ENCODE measurements at regions not wholly inside any gene's neighbourhood (a gene's known extent, or its start where the extent isn't known, plus 50 kb on each side); places are given as distances from the start of the nearest gene placed in this dataset.
"Not testable (repeated sequence)": the region's sequence is repeated elsewhere in the genome, so short reads cannot be mapped to it uniquely, and the experiment has no call there.

- H3K4me1 ChIP-seq (ENCODE audit: control insufficient read depth in 1 of 2, insufficient read depth in 2 of 2, low read length in 2 of 2) = no peaks in the 10 kb centered on the region
- H2BK12ac ChIP-seq (ENCODE audit: low read length) = no peak overlapping the region
- no peaks in the 10 kb centered on the region for H3K9me3 ChIP-seq (ENCODE audit: insufficient read depth, low read depth, low read length)
- H4K91ac ChIP-seq (ENCODE audit: low read depth, low read length) = no peak overlapping the region
- H3K79me2 ChIP-seq (ENCODE audit: control insufficient read depth, insufficient read depth, low read length, poor library complexity) = no peaks in the 10 kb centered on the region
- H3K79me1 ChIP-seq (ENCODE audit: low read length) = no peaks in the 10 kb centered on the region
- no peak overlapping the region for H3K4ac ChIP-seq (ENCODE audit: low read depth, low read length)
- H3K4me2 ChIP-seq (ENCODE audit: low read length) = no peak overlapping the region
- no peaks in the 10 kb centered on the region for H3K36me3 ChIP-seq (ENCODE audit: control insufficient read depth in 1 of 2, insufficient read depth in 2 of 2, low read length in 2 of 2)
- H3K27ac ChIP-seq (ENCODE audit: low read depth, low read length) = no peak overlapping the region
- no peak overlapping the region for H3K18ac ChIP-seq (ENCODE audit: low read length)
- no peak overlapping the region for H2BK120ac ChIP-seq (ENCODE audit: insufficient read depth, low read length, poor library complexity)
- no peak overlapping the region for H2AFZ ChIP-seq (ENCODE audit: insufficient read depth, low read length, poor library complexity)
- no peak for DNase-seq
- no peak overlapping the region for H3K9ac ChIP-seq (ENCODE audit: low read length)
- H2BK5ac ChIP-seq (ENCODE audit: low read depth, low read length, poor library complexity) = no peak overlapping the region
- H4K8ac ChIP-seq (ENCODE audit: low read depth, low read length) = no peak overlapping the region
- no peak overlapping the region for H3K4me3 ChIP-seq (ENCODE audit: low read depth, low read length)
- no peaks in the 10 kb centered on the region for H3K27me3 ChIP-seq (ENCODE audit: insufficient read depth, low read length)
- no peak overlapping the region for H4K12ac ChIP-seq (ENCODE audit: low read depth, low read length)
- no peak overlapping the region for H2AK5ac ChIP-seq (ENCODE audit: low read length)
- WGBS (ENCODE audit: extremely low coverage, insufficient coverage, insufficient read length) = no CpG with 5 or more reads among the region's 1 CpG
- H3K14ac ChIP-seq (ENCODE audit: low read length) = no peak overlapping the region
- no peak overlapping the region for H3K23ac ChIP-seq (ENCODE audit: low read length)
These were observed 76.5 kb upstream of the ZSWIM2 start for GRCh38 chr2:186925514-186925913.

- not testable (repeated sequence) for H3K79me2 ChIP-seq (ENCODE audit: control insufficient read depth, insufficient read depth, low read length, poor library complexity); H2BK120ac ChIP-seq (ENCODE audit: insufficient read depth, low read length, poor library complexity); H3K79me1 ChIP-seq (ENCODE audit: low read length); H4K8ac ChIP-seq (ENCODE audit: low read depth, low read length); H2AFZ ChIP-seq (ENCODE audit: insufficient read depth, low read length, poor library complexity); H3K4me2 ChIP-seq (ENCODE audit: low read length); H3K9me3 ChIP-seq (ENCODE audit: insufficient read depth, low read depth, low read length); H3K14ac ChIP-seq (ENCODE audit: low read length); H3K18ac ChIP-seq (ENCODE audit: low read length); H4K91ac ChIP-seq (ENCODE audit: low read depth, low read length); H2AK5ac ChIP-seq (ENCODE audit: low read length); DNase-seq; H3K27ac ChIP-seq (ENCODE audit: low read depth, low read length); H3K9ac ChIP-seq (ENCODE audit: low read length); H2BK12ac ChIP-seq (ENCODE audit: low read length); H3K27me3 ChIP-seq (ENCODE audit: insufficient read depth, low read length); H2BK5ac ChIP-seq (ENCODE audit: low read depth, low read length, poor library complexity); H3K4me1 ChIP-seq (ENCODE audit: control insufficient read depth in 1 of 2, insufficient read depth in 2 of 2, low read length in 2 of 2); H3K4ac ChIP-seq (ENCODE audit: low read depth, low read length); H3K23ac ChIP-seq (ENCODE audit: low read length); H3K36me3 ChIP-seq (ENCODE audit: control insufficient read depth in 1 of 2, insufficient read depth in 2 of 2, low read length in 2 of 2); H3K4me3 ChIP-seq (ENCODE audit: low read depth, low read length); H4K12ac ChIP-seq (ENCODE audit: low read depth, low read length)
- WGBS (ENCODE audit: extremely low coverage, insufficient coverage, insufficient read length) = no CpG with 5 or more reads among the region's 3 CpGs
These were observed 73.3 kb upstream of the ZSWIM2 start for GRCh38 chr2:186922316-186922715.

DNA sequence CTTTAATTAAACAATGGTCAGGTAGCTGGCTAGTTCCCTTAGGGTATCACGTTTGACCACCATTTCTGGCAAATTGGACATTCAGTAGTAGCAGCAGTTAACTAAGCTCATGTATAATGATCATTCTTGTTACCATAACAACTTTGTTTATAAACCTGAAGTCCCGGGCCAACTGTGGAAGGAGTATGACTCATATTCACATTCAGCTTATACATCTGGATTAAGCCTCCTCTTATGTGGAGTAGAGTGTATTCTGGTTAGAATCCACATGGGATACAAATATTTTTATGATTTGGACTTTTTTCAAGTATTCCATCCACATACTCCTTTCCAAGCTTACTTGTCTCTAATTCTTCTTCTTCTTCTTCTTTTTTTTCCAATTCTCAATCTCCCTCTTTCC is 70.3 kb upstream of the ZSWIM2 start:
- WGBS (ENCODE audit: extremely low coverage, insufficient coverage, insufficient read length) = no CpG with 5 or more reads among the region's 2 CpGs
- H2BK12ac ChIP-seq (ENCODE audit: low read length) = no peak overlapping the region
- H3K9ac ChIP-seq (ENCODE audit: low read length) = no peak overlapping the region
- H3K4me3 ChIP-seq (ENCODE audit: low read depth, low read length) = no peak overlapping the region
- no peak overlapping the region for H3K23ac ChIP-seq (ENCODE audit: low read length)
- H3K79me2 ChIP-seq (ENCODE audit: control insufficient read depth, insufficient read depth, low read length, poor library complexity) = no peaks in the 10 kb centered on the region
- H3K4ac ChIP-seq (ENCODE audit: low read depth, low read length) = no peak overlapping the region
- no peak overlapping the region for H4K12ac ChIP-seq (ENCODE audit: low read depth, low read length)
- no peak overlapping the region for H4K91ac ChIP-seq (ENCODE audit: low read depth, low read length)
- DNase-seq = peak in 1 of 2 donors; percentile 38
- H3K14ac ChIP-seq (ENCODE audit: low read length) = no peak overlapping the region
- no peak overlapping the region for H3K4me2 ChIP-seq (ENCODE audit: low read length)
- H3K27me3 ChIP-seq (ENCODE audit: insufficient read depth, low read length) = no peaks in the 10 kb centered on the region
- no peak overlapping the region for H2BK5ac ChIP-seq (ENCODE audit: low read depth, low read length, poor library complexity)
- no peaks in the 10 kb centered on the region for H3K79me1 ChIP-seq (ENCODE audit: low read length)
- H3K27ac ChIP-seq (ENCODE audit: low read depth, low read length) = no peak overlapping the region
- H3K36me3 ChIP-seq (ENCODE audit: control insufficient read depth in 1 of 2, insufficient read depth in 2 of 2, low read length in 2 of 2) = no peaks in the 10 kb centered on the region
- H3K18ac ChIP-seq (ENCODE audit: low read length) = no peak overlapping the region
- no peak overlapping the region for H2AFZ ChIP-seq (ENCODE audit: insufficient read depth, low read length, poor library complexity)
- H2AK5ac ChIP-seq (ENCODE audit: low read length) = no peak overlapping the region
- no peak overlapping the region for H2BK120ac ChIP-seq (ENCODE audit: insufficient read depth, low read length, poor library complexity)
- no peaks in the 10 kb centered on the region for H3K9me3 ChIP-seq (ENCODE audit: insufficient read depth, low read depth, low read length)
- H4K8ac ChIP-seq (ENCODE audit: low read depth, low read length) = no peak overlapping the region
- no peaks in the 10 kb centered on the region for H3K4me1 ChIP-seq (ENCODE audit: control insufficient read depth in 1 of 2, insufficient read depth in 2 of 2, low read length in 2 of 2)

DNA sequence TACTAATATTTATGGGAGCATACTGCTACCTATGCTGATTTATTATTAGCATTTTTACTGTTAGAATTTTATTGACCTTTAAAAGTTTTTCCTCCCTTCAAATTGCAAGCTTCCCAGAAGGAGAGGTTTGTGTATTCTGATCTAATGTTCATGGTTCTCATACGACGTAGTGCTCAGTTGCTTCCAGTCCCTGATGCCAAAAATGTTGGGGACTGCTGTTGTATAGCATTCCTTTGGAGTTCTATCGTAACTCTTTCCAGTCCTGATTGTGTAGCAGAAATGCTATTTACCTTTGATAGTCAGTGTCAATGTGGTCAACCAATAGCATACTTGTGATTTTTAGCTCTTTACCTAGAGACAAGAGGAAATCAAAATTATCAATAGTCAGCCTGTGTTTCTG is 69.5 kb upstream of the ZSWIM2 start:
- Histone ChIP-seq H2AK5ac (ENCODE audit: low read length) (no peak overlapping the region), H4K91ac (ENCODE audit: low read depth, low read length) (no peak overlapping the region), H2BK5ac (ENCODE audit: low read depth, low read length, poor library complexity) (no peak overlapping the region), H3K23ac (ENCODE audit: low read length) (no peak overlapping the region), H3K9me3 (ENCODE audit: insufficient read depth, low read depth, low read length) (no peaks in the 10 kb centered on the region), H3K14ac (ENCODE audit: low read length) (no peak overlapping the region), H3K79me1 (ENCODE audit: low read length) (no peaks in the 10 kb centered on the region), H4K8ac (ENCODE audit: low read depth, low read length) (no peak overlapping the region), H2AFZ (ENCODE audit: insufficient read depth, low read length, poor library complexity) (no peak overlapping the region), H3K4me3 (ENCODE audit: low read depth, low read length) (no peak overlapping the region), H2BK12ac (ENCODE audit: low read length) (no peak overlapping the region), H3K4me1 (ENCODE audit: control insufficient read depth in 1 of 2, insufficient read depth in 2 of 2, low read length in 2 of 2) (no peaks in the 10 kb centered on the region), H4K12ac (ENCODE audit: low read depth, low read length) (no peak overlapping the region), H3K18ac (ENCODE audit: low read length) (no peak overlapping the region), H3K27ac (ENCODE audit: low read depth, low read length) (no peak overlapping the region), H3K4me2 (ENCODE audit: low read length) (no peak overlapping the region), H3K9ac (ENCODE audit: low read length) (no peak overlapping the region), H3K79me2 (ENCODE audit: control insufficient read depth, insufficient read depth, low read length, poor library complexity) (no peaks in the 10 kb centered on the region), H3K27me3 (ENCODE audit: insufficient read depth, low read length) (no peaks in the 10 kb centered on the region), H3K4ac (ENCODE audit: low read depth, low read length) (no peak overlapping the region), H3K36me3 (ENCODE audit: control insufficient read depth in 1 of 2, insufficient read depth in 2 of 2, low read length in 2 of 2) (no peaks in the 10 kb centered on the region), H2BK120ac (ENCODE audit: insufficient read depth, low read length, poor library complexity) (no peak overlapping the region)
- no CpG with 5 or more reads among the region's 3 CpGs for WGBS (ENCODE audit: extremely low coverage, insufficient coverage, insufficient read length)
- no peak for DNase-seq
